K562 (cell line): ENCODE measurements at regions not wholly inside any gene's neighbourhood (a gene's known extent, or its start where the extent isn't known, plus 50 kb on each side); places are given as distances from the start of the nearest gene placed in this dataset.

Experiments used
- ETV6 ChIP-seq, 3 experiments: fragments of 150-350 bp in 1 of 3; sonication (generic) in 1 of 3; formaldehyde crosslinking in 1 of 3; IDR thresholded peaks; 2 replicates each; pipeline versions ENCODE4 v1.6.1 to v1.8.0; 2014 to 2022; ENCODE audit warnings: borderline replicate concordance in 2 of 3, low read depth in 2 of 3, antibody characterized with exemption in 1 of 3, low read length in 1 of 3, mild to moderate bottlenecking in 1 of 3, missing genetic modification reagents in 1 of 3
- KDM2B ChIP-seq: fragments of 250-450 bp; sonication (Bioruptor Pico); IDR thresholded peaks from 2 replicates; pipeline ENCODE4 v1.8.0; 2021; ENCODE audit warnings: mild to moderate bottlenecking, moderate library complexity
- PHF21A ChIP-seq: fragments of 450-650 bp; IDR thresholded peaks from 2 replicates; pipeline ENCODE4 v1.6.1; 2017; ENCODE audit warnings: low read depth, borderline replicate concordance
- PHTF2 ChIP-seq: fragments of 250-450 bp; sonication (Bioruptor Pico); IDR thresholded peaks from 2 replicates; pipeline ENCODE4 v1.5.0; 2021; ENCODE audit warnings: mild to moderate bottlenecking
- PYGO2 ChIP-seq: fragments of 450-650 bp; IDR thresholded peaks from 2 replicates; pipeline ENCODE4 v1.6.1; 2016; ENCODE audit warnings: mild to moderate bottlenecking, missing genetic modification characterization, moderate library complexity, missing compliant biosample characterization
- SIRT6 ChIP-seq: IDR thresholded peaks from one replicate; pipeline ENCODE4 v1.6.1; 2012; ENCODE audit warnings: low read depth, mild to moderate bottlenecking, control low read depth, inconsistent platforms, low read length, moderate library complexity
- TBL1XR1 ChIP-seq, 2 experiments: IDR thresholded peaks; 2 replicates each; pipeline ENCODE4 v1.6.1; 2012; ENCODE audit warnings: improper control_type of control experiment in 2 of 2, low read length in 2 of 2, mild to moderate bottlenecking in 1 of 2
- TF ChIP-seq, protein P1 (sequence below): fragments of 250-450 bp; sonication (Bioruptor Pico); IDR thresholded peaks from 2 replicates; pipeline ENCODE4 v1.5.0; 2020; ENCODE audit warnings: mild to moderate bottlenecking, borderline replicate concordance
- TF ChIP-seq, protein P2 (sequence below), 2 experiments: fragments of 450-650 bp; IDR thresholded peaks; 2 replicates each; pipeline ENCODE4 v1.6.1; 2016
- TF ChIP-seq, protein P3 (sequence below), 3 experiments: fragments of 200-800 bp in 1 of 3; sonication (Bioruptor generic) in 1 of 3; sonication (generic) in 1 of 3; formaldehyde crosslinking in 1 of 3; IDR thresholded peaks; 2 replicates each; pipeline versions ENCODE4 v1.6.1 to v1.8.0; 2016 to 2022; ENCODE audit warnings: mild to moderate bottlenecking in 2 of 3, missing compliant biosample characterization in 2 of 3, missing genetic modification characterization in 2 of 3, missing genetic modification reagents in 1 of 3
- TF ChIP-seq, protein P4 (sequence below), 2 experiments: IDR thresholded peaks in 1 of 2; conservative IDR thresholded peaks in 1 of 2; 2 replicates each; pipeline ENCODE4 v1.6.1; 2016; ENCODE audit warnings: low read depth in 2 of 2, mild to moderate bottlenecking in 1 of 2, missing compliant biosample characterization in 1 of 2, missing genetic modification characterization in 1 of 2, moderate library complexity in 1 of 2
- TF ChIP-seq, protein P5 (sequence below): fragments of 450-650 bp; IDR thresholded peaks from 2 replicates; pipeline ENCODE4 v1.6.1; 2018; ENCODE audit not compliant: partially characterized antibody
- TF ChIP-seq, protein P6 (sequence below): fragments of 450-650 bp; IDR thresholded peaks from 2 replicates; pipeline ENCODE4 v1.6.1; 2016

DNA sequence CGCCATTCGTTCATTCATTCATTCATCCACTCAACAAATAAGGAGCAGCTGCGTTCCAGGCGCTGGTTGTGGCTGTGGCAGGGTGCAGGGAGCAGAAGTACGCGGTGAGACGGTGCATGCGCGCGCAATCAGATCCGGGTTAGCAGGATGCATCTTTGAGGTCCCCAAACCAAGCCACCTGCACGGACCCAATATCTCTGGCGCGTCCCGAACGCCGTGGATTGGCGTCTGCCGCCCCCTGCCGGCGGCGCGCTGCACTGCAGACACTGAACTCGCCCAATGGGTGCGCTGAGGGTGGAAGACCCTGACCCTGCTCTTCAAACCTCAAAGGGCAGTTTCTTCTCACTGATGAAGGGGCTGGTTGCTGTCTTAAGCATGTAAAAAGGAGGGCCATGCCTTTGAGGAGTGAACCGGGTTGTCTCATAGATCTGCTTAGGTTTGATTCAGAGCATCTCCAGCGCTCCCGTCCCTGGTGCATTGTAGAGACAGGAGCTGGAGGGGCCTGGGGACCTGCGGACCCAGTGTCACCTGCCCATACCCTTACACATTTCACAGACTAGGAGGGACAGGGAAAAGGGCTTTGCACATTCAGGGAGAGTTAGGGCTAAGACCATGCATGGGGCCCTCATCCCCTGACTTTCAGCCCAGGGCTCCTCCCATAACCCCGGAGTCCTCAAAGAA, 102.5 kb downstream of the RAMP3 start (continued):
- no peak for TF ChIP-seq TBL1XR1 (IDR thresholded peaks at IDR 0.05; ENCODE audit: low read length in 2 of 2)
- TF ChIP-seq, protein P1, sequence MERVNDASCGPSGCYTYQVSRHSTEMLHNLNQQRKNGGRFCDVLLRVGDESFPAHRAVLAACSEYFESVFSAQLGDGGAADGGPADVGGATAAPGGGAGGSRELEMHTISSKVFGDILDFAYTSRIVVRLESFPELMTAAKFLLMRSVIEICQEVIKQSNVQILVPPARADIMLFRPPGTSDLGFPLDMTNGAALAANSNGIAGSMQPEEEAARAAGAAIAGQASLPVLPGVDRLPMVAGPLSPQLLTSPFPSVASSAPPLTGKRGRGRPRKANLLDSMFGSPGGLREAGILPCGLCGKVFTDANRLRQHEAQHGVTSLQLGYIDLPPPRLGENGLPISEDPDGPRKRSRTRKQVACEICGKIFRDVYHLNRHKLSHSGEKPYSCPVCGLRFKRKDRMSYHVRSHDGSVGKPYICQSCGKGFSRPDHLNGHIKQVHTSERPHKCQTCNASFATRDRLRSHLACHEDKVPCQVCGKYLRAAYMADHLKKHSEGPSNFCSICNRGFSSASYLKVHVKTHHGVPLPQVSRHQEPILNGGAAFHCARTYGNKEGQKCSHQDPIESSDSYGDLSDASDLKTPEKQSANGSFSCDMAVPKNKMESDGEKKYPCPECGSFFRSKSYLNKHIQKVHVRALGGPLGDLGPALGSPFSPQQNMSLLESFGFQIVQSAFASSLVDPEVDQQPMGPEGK (CRISPR knock-in tag) = no peak
- TF ChIP-seq, protein P2, sequence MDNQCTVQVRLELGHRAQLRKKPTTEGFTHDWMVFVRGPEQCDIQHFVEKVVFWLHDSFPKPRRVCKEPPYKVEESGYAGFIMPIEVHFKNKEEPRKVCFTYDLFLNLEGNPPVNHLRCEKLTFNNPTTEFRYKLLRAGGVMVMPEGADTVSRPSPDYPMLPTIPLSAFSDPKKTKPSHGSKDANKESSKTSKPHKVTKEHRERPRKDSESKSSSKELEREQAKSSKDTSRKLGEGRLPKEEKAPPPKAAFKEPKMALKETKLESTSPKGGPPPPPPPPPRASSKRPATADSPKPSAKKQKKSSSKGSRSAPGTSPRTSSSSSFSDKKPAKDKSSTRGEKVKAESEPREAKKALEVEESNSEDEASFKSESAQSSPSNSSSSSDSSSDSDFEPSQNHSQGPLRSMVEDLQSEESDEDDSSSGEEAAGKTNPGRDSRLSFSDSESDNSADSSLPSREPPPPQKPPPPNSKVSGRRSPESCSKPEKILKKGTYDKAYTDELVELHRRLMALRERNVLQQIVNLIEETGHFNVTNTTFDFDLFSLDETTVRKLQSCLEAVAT (IDR thresholded peaks at IDR 0.05) = no peak
- TF ChIP-seq, protein P3, sequence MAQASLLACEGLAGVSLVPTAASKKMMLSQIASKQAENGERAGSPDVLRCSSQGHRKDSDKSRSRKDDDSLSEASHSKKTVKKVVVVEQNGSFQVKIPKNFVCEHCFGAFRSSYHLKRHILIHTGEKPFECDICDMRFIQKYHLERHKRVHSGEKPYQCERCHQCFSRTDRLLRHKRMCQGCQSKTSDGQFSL (CRISPR knock-in tag; IDR thresholded peaks at IDR 0.05) = no peak
- TF ChIP-seq, protein P3 (tag; IDR thresholded peaks at IDR 0.05) = no peak
- no peak for TF ChIP-seq SIRT6
- TF ChIP-seq, protein P4, sequence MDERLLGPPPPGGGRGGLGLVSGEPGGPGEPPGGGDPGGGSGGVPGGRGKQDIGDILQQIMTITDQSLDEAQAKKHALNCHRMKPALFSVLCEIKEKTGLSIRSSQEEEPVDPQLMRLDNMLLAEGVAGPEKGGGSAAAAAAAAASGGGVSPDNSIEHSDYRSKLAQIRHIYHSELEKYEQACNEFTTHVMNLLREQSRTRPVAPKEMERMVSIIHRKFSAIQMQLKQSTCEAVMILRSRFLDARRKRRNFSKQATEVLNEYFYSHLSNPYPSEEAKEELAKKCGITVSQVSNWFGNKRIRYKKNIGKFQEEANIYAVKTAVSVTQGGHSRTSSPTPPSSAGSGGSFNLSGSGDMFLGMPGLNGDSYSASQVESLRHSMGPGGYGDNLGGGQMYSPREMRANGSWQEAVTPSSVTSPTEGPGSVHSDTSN (CRISPR knock-in tag; IDR thresholded peaks at IDR 0.05; ENCODE audit: low read depth) = no peak
- TF ChIP-seq, protein P4 (tag; conservative IDR thresholded peaks at IDR 0.05; ENCODE audit: low read depth) = no peak
- TF ChIP-seq KDM2B (CRISPR knock-in tag) = no peak
- no peak for TF ChIP-seq PHF21A
- no peak for TF ChIP-seq PHTF2 (CRISPR knock-in tag)
- TF ChIP-seq ETV6 (IDR thresholded peaks at IDR 0.05; ENCODE audit: borderline replicate concordance in 1 of 2, low read depth in 2 of 2, low read length in 1 of 2) = no peak
- no peak for TF ChIP-seq ETV6 (CRISPR knock-in tag; IDR thresholded peaks at IDR 0.05; ENCODE audit: borderline replicate concordance)
- TF ChIP-seq PYGO2 = no peak
- TF ChIP-seq, protein P5, sequence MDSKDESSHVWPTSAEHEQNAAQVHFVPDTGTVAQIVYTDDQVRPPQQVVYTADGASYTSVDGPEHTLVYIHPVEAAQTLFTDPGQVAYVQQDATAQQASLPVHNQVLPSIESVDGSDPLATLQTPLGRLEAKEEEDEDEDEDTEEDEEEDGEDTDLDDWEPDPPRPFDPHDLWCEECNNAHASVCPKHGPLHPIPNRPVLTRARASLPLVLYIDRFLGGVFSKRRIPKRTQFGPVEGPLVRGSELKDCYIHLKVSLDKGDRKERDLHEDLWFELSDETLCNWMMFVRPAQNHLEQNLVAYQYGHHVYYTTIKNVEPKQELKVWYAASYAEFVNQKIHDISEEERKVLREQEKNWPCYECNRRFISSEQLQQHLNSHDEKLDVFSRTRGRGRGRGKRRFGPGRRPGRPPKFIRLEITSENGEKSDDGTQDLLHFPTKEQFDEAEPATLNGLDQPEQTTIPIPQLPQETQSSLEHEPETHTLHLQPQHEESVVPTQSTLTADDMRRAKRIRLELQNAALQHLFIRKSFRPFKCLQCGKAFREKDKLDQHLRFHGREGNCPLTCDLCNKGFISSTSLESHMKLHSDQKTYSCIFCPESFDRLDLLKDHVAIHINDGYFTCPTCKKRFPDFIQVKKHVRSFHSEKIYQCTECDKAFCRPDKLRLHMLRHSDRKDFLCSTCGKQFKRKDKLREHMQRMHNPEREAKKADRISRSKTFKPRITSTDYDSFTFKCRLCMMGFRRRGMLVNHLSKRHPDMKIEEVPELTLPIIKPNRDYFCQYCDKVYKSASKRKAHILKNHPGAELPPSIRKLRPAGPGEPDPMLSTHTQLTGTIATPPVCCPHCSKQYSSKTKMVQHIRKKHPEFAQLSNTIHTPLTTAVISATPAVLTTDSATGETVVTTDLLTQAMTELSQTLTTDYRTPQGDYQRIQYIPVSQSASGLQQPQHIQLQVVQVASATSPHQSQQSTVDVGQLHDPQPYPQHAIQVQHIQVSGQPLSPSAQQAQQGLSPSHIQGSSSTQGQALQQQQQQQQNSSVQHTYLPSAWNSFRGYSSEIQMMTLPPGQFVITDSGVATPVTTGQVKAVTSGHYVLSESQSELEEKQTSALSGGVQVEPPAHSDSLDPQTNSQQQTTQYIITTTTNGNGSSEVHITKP = no peak
- TF ChIP-seq, protein P6, sequence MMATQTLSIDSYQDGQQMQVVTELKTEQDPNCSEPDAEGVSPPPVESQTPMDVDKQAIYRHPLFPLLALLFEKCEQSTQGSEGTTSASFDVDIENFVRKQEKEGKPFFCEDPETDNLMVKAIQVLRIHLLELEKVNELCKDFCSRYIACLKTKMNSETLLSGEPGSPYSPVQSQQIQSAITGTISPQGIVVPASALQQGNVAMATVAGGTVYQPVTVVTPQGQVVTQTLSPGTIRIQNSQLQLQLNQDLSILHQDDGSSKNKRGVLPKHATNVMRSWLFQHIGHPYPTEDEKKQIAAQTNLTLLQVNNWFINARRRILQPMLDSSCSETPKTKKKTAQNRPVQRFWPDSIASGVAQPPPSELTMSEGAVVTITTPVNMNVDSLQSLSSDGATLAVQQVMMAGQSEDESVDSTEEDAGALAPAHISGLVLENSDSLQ = no peak
